Cardiac fibroblast (primary cell): ENCODE measurements at regions not wholly inside any gene's neighbourhood (a gene's known extent, or its start where the extent isn't known, plus 50 kb on each side); places are given as distances from the start of the nearest gene placed in this dataset.

ENCODE experiments used
- DNase-seq, 2 donors: peaks; one replicate each; pipeline versions ENCODE4 v3.0.0 to v3.0.0-alpha.2; 2010; ENCODE audit warnings: low read depth in 2 of 2
- H3K4me3 ChIP-seq, 2 donors: replicated peaks in 1 of 2; 1 replicate in 1 of 2; 2 replicates in 1 of 2; pipeline ENCODE4 v1.5.1; 2011; ENCODE audit warnings: low read depth in 2 of 2, low read length in 2 of 2, mild to moderate bottlenecking in 2 of 2, moderate library complexity in 1 of 2
- TF ChIP-seq, protein P1 (sequence below): IDR thresholded peaks from one replicate; pipeline ENCODE4 v1.5.1; 2011; ENCODE audit warnings: low read depth, mild to moderate bottlenecking, low read length, inconsistent platforms

DNA sequence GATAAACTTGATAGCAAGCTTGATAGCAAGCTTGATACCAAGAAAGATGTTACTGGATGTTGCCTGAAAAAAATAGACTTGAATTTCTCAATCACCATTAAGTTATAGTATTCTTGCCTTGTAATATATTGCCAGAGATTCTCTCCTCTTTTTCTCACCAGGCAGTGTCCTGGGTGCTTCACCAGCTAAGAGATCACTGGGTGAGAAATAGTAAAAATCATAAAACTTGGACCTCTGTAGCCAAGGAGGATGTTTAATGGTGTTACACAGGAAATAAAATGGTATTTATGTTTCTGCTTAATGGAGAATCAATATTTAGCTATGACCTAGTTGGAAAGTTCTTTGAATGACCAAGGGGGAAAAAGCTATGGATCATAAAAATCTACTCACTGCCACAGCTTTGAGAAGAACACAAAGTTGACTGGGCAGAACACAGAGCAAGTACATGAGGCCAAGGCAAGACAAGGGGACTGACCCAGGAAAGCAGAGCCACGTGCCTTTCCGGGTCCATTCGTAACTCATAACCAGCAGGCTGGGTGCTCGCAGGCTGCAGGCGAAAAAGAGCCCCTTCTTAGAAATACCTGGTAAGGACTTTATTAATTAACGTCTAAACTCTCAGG is 129.4 kb upstream of the HNMT start:
- TF ChIP-seq, protein P1, sequence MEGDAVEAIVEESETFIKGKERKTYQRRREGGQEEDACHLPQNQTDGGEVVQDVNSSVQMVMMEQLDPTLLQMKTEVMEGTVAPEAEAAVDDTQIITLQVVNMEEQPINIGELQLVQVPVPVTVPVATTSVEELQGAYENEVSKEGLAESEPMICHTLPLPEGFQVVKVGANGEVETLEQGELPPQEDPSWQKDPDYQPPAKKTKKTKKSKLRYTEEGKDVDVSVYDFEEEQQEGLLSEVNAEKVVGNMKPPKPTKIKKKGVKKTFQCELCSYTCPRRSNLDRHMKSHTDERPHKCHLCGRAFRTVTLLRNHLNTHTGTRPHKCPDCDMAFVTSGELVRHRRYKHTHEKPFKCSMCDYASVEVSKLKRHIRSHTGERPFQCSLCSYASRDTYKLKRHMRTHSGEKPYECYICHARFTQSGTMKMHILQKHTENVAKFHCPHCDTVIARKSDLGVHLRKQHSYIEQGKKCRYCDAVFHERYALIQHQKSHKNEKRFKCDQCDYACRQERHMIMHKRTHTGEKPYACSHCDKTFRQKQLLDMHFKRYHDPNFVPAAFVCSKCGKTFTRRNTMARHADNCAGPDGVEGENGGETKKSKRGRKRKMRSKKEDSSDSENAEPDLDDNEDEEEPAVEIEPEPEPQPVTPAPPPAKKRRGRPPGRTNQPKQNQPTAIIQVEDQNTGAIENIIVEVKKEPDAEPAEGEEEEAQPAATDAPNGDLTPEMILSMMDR, result no peak
- DNase-seq, result no peak

DNA sequence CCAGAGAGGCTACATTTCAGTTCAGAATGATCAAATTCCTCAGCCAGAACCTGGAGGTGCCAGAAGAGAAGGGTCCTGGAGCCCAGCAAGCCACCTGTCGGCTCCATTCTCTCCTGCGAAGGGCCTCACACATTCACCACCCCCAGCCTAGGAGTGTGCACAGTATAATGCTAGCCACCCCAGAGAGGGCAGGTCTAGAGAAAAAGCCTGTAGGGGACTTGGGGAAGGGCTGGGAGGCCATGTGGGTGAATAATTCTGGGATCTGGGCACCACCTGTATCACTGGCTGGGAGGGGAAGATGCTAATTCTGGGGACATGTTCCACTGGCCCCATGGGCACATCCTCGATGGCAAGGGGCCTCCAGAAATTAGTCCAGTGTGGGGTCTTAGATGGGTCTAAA is 127.6 kb upstream of the HNMT start:
- TF ChIP-seq, protein P1, result no peak

More for the DNA sequence above, 129.4 kb upstream of the HNMT start:
- H3K4me3 ChIP-seq, result no peak overlapping the region

DNA sequence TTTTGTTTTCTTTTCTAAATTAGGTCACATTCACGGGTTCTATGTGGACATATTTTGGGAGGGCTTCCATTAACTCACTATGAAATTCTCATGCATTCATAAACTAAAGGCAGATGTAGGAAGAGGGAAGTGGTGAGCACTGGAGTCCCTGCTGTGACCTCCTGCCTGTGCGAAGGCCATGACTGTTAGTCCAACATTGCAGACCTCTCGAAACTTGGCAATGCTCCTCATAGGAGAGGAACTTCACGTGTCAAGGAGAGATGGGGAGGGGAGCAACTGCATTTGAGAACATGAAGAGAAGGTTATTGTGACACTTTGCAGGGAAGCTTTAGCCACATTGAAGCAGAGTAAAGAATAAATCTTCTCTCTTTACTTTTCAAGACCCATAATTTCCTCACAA is 126.4 kb upstream of the HNMT start:
- no peak for DNase-seq
- no peak overlapping the region for H3K4me3 ChIP-seq
- TF ChIP-seq, protein P1, result no peak

More for the DNA sequence above, 127.6 kb upstream of the HNMT start:
- no peak for DNase-seq
- no peak overlapping the region for H3K4me3 ChIP-seq

DNA sequence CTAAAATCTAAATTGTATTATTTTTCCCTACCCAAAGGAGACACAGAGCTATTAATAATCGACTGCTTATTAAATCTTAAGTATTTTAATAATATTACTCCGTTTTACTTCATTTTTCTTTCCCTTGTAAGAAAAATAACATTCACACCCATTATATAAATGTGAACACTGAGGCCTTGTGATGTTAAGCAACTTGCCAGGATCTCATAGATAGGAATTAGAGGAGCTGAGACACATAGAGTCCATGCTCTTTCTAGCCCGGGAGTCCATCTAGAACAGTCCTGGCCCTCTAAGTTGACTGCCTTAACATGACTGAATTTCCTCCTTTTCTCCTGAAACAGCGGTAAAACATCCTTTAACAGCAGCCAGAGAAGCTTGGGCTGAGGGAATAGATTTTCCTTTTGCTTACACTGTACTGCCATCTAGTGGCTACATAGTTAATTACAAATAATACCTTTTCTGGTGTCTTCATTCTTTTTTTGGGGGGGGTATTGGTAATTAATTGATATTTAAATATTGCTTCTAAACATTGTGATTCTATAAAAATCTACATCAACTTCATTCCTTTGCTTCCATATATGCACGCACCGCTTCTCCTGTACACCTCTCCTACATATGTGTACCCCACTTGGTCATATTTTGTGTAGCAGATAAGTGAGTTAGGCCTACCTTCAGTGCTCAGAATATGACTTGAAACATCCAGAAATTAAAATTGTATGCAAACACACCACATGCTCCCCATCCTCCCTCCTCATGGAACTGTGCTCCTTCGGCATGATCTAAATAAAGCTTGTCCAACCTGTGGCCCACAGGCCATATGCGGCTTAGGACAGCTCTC is 125.8 kb upstream of the HNMT start:
- no peak overlapping the region for H3K4me3 ChIP-seq
- DNase-seq, result peak; percentile 66 to 70
- TF ChIP-seq, protein P1, result peak; percentile 32

DNA sequence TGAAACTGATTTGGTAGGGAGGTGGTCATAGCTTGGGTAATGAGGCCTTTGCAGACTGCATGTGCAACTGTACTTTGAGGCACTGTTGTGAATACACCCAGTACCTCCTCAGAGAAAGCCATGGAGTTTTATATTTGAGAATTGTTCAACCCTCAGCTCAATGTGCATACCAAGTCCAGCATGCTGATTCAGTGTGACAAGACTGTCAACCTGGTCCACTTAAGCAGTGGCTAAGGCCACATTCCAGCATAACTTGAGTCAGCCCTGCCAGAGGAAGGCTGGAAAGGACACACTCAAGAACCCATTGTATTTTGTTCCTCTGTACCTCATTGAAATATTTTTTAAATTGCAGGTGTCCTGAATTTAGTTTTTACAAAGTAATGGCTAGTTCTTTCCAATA is 121.8 kb upstream of the HNMT start:
- no peak overlapping the region for H3K4me3 ChIP-seq
- TF ChIP-seq, protein P1, result no peak
- no peak for DNase-seq

DNA sequence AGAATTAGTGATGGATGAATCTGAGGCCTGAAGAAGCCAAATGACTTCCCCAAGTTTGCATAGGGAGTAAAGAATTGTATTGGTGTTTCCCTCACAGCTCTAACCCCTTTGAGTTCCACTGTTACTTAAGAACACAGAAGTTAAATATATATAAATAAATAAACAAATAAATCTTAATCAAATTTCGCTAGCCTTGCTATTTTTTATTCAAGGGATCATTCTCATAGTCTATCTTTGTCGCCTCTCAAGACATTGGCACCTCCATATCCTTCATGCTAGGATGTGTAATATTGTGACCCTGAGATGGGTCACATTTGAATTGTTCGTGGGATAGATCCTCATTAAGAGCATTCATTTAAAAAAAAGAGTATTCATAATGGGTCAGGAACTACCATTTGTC is 121.3 kb upstream of the HNMT start:
- no peak for DNase-seq
- TF ChIP-seq, protein P1, result no peak

More for the DNA sequence above, 121.3 kb upstream of the HNMT start:
- no peak overlapping the region for H3K4me3 ChIP-seq
